Kidney epithelial cell (primary cell): ENCODE measurements at regions not wholly inside any gene's neighbourhood (a gene's known extent, or its start where the extent isn't known, plus 50 kb on each side); places are given as distances from the start of the nearest gene placed in this dataset.
"Not testable (repeated sequence)": the region's sequence is repeated elsewhere in the genome, so short reads cannot be mapped to it uniquely, and the experiment has no call there.

Experiments used
- DNase-seq: peaks from one replicate; pipeline ENCODE4 v3.0.0-alpha.2; 2010; ENCODE audit warnings: low read depth
- H3K27me3 ChIP-seq: 2 replicates; pipeline ENCODE4 v1.6.0; 2011; ENCODE audit warnings: low read length; ENCODE audit not compliant: control insufficient read depth, insufficient read depth
- H3K36me3 ChIP-seq: 2 replicates; pipeline ENCODE4 v1.5.1; 2011; ENCODE audit warnings: low read length; ENCODE audit not compliant: control insufficient read depth, insufficient read depth
- H3K4me3 ChIP-seq: 2 replicates; pipeline ENCODE4 v1.5.1; 2011; ENCODE audit warnings: low read depth, mild to moderate bottlenecking, control low read depth, low read length
- TF ChIP-seq, protein P1 (sequence below): IDR thresholded peaks from 2 replicates; pipeline ENCODE4 v1.5.1; 2011; ENCODE audit warnings: mild to moderate bottlenecking, moderate library complexity, low read length, control low read depth, inconsistent platforms; ENCODE audit not compliant: insufficient read depth, poor library complexity, severe bottlenecking

DNA sequence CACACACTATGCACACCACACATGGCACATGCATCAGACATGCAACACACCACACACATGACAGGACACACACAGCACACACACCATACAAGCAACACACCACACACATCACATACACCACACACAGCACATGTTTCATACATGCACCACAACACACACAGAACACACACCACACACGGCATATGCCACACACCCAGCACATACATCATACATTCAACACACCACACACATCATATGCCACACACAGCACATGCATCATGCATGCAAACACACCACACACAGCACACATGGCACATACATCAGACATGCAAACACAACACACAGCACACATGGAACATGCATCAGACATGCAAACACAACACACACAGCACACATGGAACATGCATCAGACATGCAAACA, 80.7 kb upstream of the LRPAP1 start:
- Histone ChIP-seq H3K36me3 (no peaks in the 10 kb centered on the region), H3K4me3 (no peak overlapping the region), H3K27me3 (no peaks in the 10 kb centered on the region)
- TF ChIP-seq, protein P1, sequence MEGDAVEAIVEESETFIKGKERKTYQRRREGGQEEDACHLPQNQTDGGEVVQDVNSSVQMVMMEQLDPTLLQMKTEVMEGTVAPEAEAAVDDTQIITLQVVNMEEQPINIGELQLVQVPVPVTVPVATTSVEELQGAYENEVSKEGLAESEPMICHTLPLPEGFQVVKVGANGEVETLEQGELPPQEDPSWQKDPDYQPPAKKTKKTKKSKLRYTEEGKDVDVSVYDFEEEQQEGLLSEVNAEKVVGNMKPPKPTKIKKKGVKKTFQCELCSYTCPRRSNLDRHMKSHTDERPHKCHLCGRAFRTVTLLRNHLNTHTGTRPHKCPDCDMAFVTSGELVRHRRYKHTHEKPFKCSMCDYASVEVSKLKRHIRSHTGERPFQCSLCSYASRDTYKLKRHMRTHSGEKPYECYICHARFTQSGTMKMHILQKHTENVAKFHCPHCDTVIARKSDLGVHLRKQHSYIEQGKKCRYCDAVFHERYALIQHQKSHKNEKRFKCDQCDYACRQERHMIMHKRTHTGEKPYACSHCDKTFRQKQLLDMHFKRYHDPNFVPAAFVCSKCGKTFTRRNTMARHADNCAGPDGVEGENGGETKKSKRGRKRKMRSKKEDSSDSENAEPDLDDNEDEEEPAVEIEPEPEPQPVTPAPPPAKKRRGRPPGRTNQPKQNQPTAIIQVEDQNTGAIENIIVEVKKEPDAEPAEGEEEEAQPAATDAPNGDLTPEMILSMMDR, result no peak
- DNase-seq, result no peak

DNA sequence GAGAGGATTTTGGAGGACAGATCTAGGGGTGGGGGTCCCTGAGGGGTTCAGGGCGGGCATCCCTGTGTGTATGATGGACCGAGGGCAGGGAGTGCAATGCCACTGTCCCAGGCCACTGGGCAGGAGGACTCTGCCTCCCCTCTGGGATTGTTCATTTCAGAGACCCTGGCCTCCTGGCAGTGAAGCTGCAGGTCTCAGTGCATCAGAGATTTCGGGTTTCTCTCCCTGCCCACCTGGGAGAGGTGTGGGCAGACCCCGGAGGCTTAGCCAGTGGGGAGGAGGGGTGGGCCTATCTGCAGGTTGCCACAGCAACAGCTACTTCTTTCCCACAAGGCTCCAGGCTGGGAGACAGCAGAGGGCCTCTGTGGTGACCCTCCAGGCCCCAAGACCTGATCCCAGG, 80.1 kb upstream of the LRPAP1 start:
- Histone ChIP-seq H3K36me3 (no peaks in the 10 kb centered on the region), H3K27me3 (no peaks in the 10 kb centered on the region), H3K4me3 (no peak overlapping the region)
- TF ChIP-seq, protein P1, result no peak
- DNase-seq, result no peak

DNA sequence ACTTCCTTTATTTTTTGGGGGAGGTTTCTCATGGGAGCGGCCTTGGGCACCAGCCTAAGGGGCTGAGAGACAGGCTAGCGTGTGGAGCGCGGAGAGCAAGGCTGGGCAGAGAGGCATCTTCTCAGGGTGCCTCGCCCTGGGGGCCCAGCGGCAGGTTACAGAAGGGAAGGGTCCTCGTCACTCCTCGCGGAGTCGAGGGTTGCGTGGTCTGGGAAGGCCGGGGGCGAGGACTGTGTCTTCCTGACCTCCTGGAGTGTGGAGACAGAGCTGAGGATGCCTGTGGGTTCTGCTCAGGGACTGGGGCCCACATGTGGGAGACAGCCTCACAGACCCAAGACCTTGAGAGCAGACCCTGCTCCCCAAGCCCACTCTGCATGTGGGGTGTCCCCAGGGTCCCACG, 79.6 kb upstream of the LRPAP1 start:
- Histone ChIP-seq H3K36me3 (no peaks in the 10 kb centered on the region), H3K27me3 (no peaks in the 10 kb centered on the region), H3K4me3 (no peak overlapping the region)
- TF ChIP-seq, protein P1, result no peak
- no peak for DNase-seq

DNA sequence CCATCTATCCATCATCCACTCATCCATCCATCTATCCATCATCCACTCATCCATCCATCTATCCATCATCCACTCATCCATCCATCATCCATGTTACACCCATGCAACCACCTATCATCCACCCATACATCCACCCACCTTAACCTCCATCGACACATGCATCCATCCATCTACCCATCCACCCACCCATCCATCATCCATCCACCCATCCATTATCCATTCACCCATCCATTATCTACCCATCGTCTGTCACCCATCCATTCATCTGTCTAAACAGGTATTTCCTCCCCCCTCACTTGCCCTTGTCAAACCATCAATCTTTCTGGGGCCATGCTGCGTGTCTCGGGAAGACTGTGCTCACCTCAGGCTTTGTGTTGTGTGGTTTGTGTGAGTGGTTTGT, 78.6 kb upstream of the LRPAP1 start:
- not testable (repeated sequence) for H3K4me3 ChIP-seq, H3K36me3 ChIP-seq, H3K27me3 ChIP-seq, DNase-seq

DNA sequence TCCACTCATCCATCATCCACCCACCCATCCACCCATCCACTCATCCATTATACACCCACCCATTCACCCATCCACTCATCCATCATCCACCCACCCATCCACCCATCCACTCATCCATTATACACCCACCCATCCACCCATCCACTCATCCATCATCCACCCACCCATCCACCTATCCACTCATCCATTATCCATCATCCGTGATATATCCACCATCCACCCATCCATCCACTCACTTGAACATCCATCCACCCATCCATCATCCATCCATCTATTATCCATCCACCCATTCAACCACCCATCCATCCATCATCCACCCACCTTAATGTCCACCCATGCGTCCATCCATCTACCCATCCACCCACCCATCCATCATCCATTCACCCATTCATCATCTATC, 77.7 kb upstream of the LRPAP1 start:
- not testable (repeated sequence) for DNase-seq, H3K4me3 ChIP-seq, H3K36me3 ChIP-seq, H3K27me3 ChIP-seq

DNA sequence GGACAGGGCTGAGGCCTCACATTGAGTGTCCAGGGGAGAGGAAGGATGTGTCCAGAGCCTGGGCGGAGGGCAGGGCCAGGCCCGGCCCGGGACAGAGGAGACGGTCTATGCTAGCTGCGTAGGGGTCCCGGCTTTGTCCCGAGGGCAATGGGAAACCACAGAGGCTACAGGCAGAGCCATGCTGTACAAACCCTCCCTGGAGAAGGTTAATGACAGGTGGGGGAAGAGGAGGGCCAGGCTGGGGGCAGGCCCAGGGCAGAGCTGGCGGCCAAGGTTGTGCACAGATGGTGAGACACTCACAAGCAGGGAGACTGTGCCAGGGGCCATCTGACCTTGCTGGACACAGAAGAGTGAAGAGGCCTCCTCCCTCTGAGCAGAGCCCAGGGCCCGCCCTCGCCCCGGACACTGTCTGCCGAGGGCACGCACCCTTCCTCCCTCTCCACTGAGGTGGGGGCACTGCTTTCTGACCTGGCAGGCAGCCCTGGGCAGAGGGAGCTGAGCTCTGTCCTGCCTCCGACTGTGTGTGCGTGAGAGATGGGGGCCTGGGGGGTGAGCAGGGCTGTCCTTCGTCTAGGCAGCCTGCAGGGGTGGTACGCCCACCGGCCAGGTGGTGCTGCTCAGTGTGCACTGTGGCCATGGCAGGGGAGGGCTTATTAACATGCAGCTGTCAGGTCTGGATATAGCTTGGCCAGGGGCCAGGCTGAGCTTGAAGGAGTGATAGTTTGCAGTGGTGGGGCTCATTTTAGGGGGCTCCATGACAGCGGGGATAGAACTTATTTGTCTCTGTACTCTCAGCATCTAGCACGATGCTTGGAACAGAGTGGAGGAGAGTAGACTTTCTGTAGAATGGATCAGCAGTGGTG, 75.7 kb upstream of the LRPAP1 start:
- Histone ChIP-seq H3K36me3 (no peaks in the 10 kb centered on the region), H3K27me3 (no peaks in the 10 kb centered on the region), H3K4me3 (no peak overlapping the region)
- no peak for DNase-seq
- TF ChIP-seq, protein P1, result no peak

DNA sequence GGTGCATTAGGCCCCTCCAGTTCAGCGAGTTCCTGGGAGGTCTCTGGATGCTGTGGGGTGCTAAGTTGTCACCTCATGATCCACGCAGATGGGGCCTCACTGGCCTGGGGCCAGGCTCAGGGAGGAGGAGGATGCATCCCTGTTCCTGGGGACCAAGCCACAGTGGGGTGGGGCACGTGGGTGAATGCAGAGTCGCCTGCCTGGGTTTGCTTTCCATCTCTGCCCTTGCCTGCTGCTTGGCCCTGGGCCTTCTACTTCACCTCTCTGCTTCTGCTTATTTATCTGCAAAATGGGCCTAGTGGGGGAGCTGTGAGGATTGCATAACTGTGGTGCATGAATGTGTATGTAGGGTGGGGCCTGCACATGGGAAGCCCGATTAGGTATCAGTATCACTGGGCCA, 74.6 kb upstream of the LRPAP1 start:
- DNase-seq, H3K27me3 ChIP-seq, H3K36me3 ChIP-seq, H3K4me3 ChIP-seq: not testable (repeated sequence)

DNA sequence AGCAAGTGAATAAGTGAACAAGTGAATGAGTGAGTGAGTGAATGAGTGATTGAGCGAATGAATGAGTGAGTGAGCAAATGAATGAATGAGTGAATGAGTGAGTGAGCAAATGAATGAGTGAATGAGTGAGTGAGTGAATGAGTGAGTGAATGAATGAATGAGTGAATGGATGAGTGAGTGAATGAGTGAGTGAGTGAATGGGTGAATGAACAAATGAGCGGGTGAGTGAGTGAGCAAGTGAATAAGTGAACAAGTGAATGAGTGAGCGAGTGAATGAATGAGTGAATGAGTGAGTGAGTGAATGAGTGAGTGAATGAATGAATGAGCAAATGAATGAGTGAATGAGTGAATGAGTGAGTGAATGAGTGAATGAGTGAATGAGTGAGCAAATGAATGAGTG, 74.0 kb upstream of the LRPAP1 start:
- not testable (repeated sequence) for DNase-seq, H3K27me3 ChIP-seq, H3K36me3 ChIP-seq

More for the DNA sequence above, 74.0 kb upstream of the LRPAP1 start:
- not testable (repeated sequence) for H3K4me3 ChIP-seq
